ENCODE measurements at regions not wholly inside any gene's neighbourhood (a gene's known extent, or its start where the extent isn't known, plus 50 kb on each side); places are given as distances from the start of the nearest gene placed in this dataset.

DNA sequence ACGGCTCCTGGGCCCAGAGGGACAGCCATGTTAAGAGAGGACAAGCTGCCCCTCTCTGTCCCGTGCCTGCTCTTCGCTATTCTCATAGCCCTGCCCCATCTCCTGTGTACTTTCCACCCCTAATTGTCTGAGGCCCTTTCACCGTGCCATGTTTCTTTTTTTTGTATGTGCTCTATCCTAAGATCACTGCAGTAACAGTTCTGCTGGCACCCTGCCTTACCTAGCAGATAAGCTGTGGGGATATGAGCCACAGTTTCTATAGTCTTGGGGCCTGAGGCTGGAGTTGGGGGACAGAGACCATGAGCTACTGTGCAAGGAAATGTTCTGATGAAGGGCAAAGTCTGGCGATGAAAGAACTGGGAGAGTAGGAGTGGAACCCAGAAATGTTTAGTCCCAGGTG, 269.5 kb upstream of the CITED2 start:
- DNase-seq (ENCODE audit: low spot score): no peak
- no peaks in the 10 kb centered on the region for H3K27me3 ChIP-seq (replicated peaks; ENCODE audit: insufficient read depth)
- no peaks in the 10 kb centered on the region for H3K9me3 ChIP-seq
- intact Hi-C loops (cut with DNase I): no loop called here
- H3K4me1 ChIP-seq (replicated peaks): no peaks in the 10 kb centered on the region
- H3K4me3 ChIP-seq: no peak overlapping the region
- TF ChIP-seq POLR2A (IDR thresholded peaks at IDR 0.05) (no peak), POLR2AphosphoS5 (IDR thresholded peaks at IDR 0.05) (no peak), CTCF (IDR thresholded peaks at IDR 0.05) (no peak)
- no peaks in the 10 kb centered on the region for H3K36me3 ChIP-seq
- no peak overlapping the region for H3K27ac ChIP-seq
- WGBS: 72% methylated on average over 5 of the region's 5 CpGs

DNA sequence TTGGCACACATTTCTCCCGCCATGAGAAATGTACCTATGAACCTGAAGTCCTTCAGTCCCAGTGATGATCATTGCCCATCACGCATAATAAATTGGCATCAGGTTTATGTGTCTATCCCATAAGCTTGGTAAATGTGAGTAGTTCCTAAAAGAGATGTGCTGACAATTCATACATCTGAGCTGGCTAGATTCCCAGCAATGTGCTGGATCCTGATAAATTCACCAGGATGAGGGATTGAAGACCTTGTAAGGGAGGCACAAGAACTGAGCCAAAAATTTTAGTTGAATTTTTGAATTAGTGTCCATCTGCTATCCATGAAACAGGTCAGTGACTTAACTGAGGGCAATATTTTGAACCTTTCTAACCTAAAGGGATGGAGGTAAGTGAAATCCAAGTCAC, 267.9 kb upstream of the CITED2 start:
- Histone ChIP-seq H3K27me3 (replicated peaks; ENCODE audit: insufficient read depth) (no peaks in the 10 kb centered on the region), H3K4me3 (no peak overlapping the region), H3K27ac (no peak overlapping the region), H3K9me3 (no peaks in the 10 kb centered on the region), H3K36me3 (no peaks in the 10 kb centered on the region), H3K4me1 (replicated peaks) (no peaks in the 10 kb centered on the region)
- no peak for DNase-seq (ENCODE audit: low spot score)
- intact Hi-C loops (cut with DNase I): no loop called here
- TF ChIP-seq POLR2AphosphoS5 (IDR thresholded peaks at IDR 0.05): no peak
- no peak for TF ChIP-seq POLR2A (IDR thresholded peaks at IDR 0.05)
- 74% methylated on average over 2 of the region's 2 CpGs for WGBS

DNA sequence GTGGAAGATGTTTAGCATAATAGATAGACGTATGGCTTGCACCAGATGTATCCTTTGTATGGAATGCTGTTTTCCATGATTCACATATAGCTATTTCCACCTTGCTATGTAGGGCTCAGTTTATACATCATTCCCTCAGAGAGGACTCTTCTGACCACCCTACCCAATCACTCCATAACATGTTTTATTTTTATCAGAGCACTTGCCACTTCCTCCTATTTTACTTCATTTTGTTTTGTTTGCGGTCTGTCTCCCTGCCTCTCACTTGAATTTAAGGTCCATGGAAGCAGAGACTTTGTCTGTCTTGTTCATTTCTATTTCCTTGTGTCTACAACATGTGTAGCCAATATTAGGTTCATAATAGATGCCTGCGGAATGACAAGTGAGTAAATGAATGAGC, 266.9 kb upstream of the CITED2 start:
- TF ChIP-seq CTCF (IDR thresholded peaks at IDR 0.05) (no peak), POLR2A (IDR thresholded peaks at IDR 0.05) (no peak), POLR2AphosphoS5 (IDR thresholded peaks at IDR 0.05) (no peak)
- no peak overlapping the region for H3K4me3 ChIP-seq
- 92% methylated on average over 3 of the region's 3 CpGs for WGBS
- H3K27me3 ChIP-seq (replicated peaks; ENCODE audit: insufficient read depth): no peaks in the 10 kb centered on the region
- H3K27ac ChIP-seq: no peak overlapping the region
- no peak for DNase-seq (ENCODE audit: low spot score)
- H3K4me1 ChIP-seq (replicated peaks): no peaks in the 10 kb centered on the region
- no peaks in the 10 kb centered on the region for H3K36me3 ChIP-seq
- intact Hi-C loops (cut with DNase I): no loop called here
- no peaks in the 10 kb centered on the region for H3K9me3 ChIP-seq

DNA sequence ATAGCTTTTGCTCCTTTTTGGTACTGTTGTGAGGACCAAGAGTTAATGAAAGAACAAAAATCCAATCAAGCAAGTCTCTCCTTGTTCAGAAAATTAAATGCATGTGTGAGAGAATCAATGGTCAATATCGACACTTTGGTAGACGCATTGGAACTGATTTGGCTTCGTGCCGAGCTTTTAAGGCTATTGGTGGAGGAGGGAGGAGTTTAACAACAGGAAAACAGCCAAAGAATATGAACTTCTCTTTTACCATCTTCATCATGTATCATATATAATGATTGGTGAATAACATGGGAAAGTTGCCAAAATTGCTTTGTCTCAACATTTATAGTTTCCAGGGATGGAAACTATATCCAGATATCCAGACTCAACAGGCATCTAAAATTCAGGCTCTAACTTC, 266.5 kb upstream of the CITED2 start:
- intact Hi-C loops (cut with DNase I): no loop called here
- no peak for TF ChIP-seq POLR2AphosphoS5 (IDR thresholded peaks at IDR 0.05)
- no peak for TF ChIP-seq CTCF (IDR thresholded peaks at IDR 0.05)
- TF ChIP-seq POLR2A (IDR thresholded peaks at IDR 0.05): no peak
- 76% methylated on average over 4 of the region's 4 CpGs for WGBS
- H3K9me3 ChIP-seq: no peaks in the 10 kb centered on the region
- DNase-seq (ENCODE audit: low spot score): no peak
- H3K4me3 ChIP-seq: no peak overlapping the region
- H3K27me3 ChIP-seq (replicated peaks; ENCODE audit: insufficient read depth): no peaks in the 10 kb centered on the region
- no peaks in the 10 kb centered on the region for H3K4me1 ChIP-seq (replicated peaks)
- H3K36me3 ChIP-seq: no peaks in the 10 kb centered on the region
- H3K27ac ChIP-seq: no peak overlapping the region

DNA sequence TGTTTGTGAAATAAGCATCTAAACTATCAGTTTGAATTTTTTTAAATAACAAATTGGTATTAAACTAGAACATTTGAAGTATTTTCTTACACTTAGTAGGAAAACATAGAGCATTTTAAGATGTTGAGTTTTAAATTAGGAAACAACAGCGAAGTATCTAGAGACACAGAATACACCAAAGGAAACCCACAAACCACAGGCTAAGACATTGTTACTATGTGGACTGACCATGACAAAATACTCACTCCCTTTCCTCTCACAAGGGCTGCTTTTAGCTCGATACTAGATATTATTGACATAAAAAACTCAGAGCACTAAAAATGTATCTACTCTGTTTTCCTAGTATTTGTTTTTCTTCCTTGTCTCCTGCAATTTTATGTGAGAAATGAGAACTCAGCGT, 266.0 kb upstream of the CITED2 start:
- Histone ChIP-seq H3K27ac (no peak overlapping the region), H3K27me3 (replicated peaks; ENCODE audit: insufficient read depth) (no peaks in the 10 kb centered on the region), H3K4me3 (no peak overlapping the region), H3K9me3 (no peaks in the 10 kb centered on the region), H3K4me1 (replicated peaks) (no peaks in the 10 kb centered on the region), H3K36me3 (no peaks in the 10 kb centered on the region)
- DNase-seq (ENCODE audit: low spot score): no peak
- intact Hi-C loops (cut with DNase I): no loop called here
- 75% methylated on average over 3 of the region's 3 CpGs for WGBS
- TF ChIP-seq POLR2A (IDR thresholded peaks at IDR 0.05): no peak
- no peak for TF ChIP-seq CTCF (IDR thresholded peaks at IDR 0.05)
- no peak for TF ChIP-seq POLR2AphosphoS5 (IDR thresholded peaks at IDR 0.05)
